DND-41 (cell line): ENCODE measurements at regions not wholly inside any gene's neighbourhood (a gene's known extent, or its start where the extent isn't known, plus 50 kb on each side); places are given as distances from the start of the nearest gene placed in this dataset.

Source experiments
- CTCF ChIP-seq: IDR thresholded peaks from 2 replicates; pipeline ENCODE4 v1.5.1; 2012; ENCODE audit warnings: borderline replicate concordance, low read length, moderate library complexity, mild to moderate bottlenecking; ENCODE audit not compliant: poor library complexity, severe bottlenecking; ENCODE audit errors: extremely low read depth
- EZH2 ChIP-seq: IDR thresholded peaks from 3 replicates; pipeline ENCODE4 v1.6.1; 2012; ENCODE audit warnings: borderline replicate concordance, low read depth, mild to moderate bottlenecking, moderate library complexity, low read length, inconsistent platforms; ENCODE audit not compliant: severe bottlenecking

GRCh38 chr6:91031581-91031980, 444.7 kb upstream of the MAP3K7 start:
- no peak for TF ChIP-seq CTCF
- TF ChIP-seq EZH2, result no peak
